ENCODE measurements at regions not wholly inside any gene's neighbourhood (a gene's known extent, or its start where the extent isn't known, plus 50 kb on each side); places are given as distances from the start of the nearest gene placed in this dataset.

DNA sequence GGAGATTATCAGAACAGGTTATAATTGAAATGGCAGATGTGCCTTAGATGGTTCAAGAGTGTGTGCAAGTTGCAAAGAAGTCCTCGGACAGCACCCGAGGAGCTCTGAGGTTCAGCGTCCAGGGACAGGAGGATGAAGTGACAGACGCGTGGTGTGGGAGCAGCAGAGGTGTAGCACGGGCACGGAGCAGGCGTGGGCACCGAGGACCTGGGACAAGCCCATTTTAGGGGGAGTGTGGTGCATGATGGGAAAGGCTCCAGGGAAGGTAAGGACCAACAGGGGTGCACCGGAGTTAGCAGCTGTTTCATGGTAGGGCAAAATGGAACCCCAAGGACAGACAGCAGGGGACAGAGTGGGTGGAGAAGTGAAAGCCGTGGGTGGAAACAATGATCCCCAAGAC, 56.3 kb upstream of the BACE2 start (continued):
- TF ChIP-seq, protein P1, sequence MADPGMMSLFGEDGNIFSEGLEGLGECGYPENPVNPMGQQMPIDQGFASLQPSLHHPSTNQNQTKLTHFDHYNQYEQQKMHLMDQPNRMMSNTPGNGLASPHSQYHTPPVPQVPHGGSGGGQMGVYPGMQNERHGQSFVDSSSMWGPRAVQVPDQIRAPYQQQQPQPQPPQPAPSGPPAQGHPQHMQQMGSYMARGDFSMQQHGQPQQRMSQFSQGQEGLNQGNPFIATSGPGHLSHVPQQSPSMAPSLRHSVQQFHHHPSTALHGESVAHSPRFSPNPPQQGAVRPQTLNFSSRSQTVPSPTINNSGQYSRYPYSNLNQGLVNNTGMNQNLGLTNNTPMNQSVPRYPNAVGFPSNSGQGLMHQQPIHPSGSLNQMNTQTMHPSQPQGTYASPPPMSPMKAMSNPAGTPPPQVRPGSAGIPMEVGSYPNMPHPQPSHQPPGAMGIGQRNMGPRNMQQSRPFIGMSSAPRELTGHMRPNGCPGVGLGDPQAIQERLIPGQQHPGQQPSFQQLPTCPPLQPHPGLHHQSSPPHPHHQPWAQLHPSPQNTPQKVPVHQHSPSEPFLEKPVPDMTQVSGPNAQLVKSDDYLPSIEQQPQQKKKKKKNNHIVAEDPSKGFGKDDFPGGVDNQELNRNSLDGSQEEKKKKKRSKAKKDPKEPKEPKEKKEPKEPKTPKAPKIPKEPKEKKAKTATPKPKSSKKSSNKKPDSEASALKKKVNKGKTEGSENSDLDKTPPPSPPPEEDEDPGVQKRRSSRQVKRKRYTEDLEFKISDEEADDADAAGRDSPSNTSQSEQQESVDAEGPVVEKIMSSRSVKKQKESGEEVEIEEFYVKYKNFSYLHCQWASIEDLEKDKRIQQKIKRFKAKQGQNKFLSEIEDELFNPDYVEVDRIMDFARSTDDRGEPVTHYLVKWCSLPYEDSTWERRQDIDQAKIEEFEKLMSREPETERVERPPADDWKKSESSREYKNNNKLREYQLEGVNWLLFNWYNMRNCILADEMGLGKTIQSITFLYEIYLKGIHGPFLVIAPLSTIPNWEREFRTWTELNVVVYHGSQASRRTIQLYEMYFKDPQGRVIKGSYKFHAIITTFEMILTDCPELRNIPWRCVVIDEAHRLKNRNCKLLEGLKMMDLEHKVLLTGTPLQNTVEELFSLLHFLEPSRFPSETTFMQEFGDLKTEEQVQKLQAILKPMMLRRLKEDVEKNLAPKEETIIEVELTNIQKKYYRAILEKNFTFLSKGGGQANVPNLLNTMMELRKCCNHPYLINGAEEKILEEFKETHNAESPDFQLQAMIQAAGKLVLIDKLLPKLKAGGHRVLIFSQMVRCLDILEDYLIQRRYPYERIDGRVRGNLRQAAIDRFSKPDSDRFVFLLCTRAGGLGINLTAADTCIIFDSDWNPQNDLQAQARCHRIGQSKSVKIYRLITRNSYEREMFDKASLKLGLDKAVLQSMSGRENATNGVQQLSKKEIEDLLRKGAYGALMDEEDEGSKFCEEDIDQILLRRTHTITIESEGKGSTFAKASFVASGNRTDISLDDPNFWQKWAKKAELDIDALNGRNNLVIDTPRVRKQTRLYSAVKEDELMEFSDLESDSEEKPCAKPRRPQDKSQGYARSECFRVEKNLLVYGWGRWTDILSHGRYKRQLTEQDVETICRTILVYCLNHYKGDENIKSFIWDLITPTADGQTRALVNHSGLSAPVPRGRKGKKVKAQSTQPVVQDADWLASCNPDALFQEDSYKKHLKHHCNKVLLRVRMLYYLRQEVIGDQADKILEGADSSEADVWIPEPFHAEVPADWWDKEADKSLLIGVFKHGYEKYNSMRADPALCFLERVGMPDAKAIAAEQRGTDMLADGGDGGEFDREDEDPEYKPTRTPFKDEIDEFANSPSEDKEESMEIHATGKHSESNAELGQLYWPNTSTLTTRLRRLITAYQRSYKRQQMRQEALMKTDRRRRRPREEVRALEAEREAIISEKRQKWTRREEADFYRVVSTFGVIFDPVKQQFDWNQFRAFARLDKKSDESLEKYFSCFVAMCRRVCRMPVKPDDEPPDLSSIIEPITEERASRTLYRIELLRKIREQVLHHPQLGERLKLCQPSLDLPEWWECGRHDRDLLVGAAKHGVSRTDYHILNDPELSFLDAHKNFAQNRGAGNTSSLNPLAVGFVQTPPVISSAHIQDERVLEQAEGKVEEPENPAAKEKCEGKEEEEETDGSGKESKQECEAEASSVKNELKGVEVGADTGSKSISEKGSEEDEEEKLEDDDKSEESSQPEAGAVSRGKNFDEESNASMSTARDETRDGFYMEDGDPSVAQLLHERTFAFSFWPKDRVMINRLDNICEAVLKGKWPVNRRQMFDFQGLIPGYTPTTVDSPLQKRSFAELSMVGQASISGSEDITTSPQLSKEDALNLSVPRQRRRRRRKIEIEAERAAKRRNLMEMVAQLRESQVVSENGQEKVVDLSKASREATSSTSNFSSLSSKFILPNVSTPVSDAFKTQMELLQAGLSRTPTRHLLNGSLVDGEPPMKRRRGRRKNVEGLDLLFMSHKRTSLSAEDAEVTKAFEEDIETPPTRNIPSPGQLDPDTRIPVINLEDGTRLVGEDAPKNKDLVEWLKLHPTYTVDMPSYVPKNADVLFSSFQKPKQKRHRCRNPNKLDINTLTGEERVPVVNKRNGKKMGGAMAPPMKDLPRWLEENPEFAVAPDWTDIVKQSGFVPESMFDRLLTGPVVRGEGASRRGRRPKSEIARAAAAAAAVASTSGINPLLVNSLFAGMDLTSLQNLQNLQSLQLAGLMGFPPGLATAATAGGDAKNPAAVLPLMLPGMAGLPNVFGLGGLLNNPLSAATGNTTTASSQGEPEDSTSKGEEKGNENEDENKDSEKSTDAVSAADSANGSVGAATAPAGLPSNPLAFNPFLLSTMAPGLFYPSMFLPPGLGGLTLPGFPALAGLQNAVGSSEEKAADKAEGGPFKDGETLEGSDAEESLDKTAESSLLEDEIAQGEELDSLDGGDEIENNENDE (IDR thresholded peaks at IDR 0.05; ENCODE audit: insufficient replicate concordance, low read length), result no peak
- TF ChIP-seq KDM5A (IDR thresholded peaks at IDR 0.05; ENCODE audit: low read length), result no peak
- no peak for TF ChIP-seq TAF1 (IDR thresholded peaks at IDR 0.05; ENCODE audit: low read depth, low read length)
- TF ChIP-seq TCF12 (IDR thresholded peaks at IDR 0.05; ENCODE audit: low read depth, low read length), result no peak
- TF ChIP-seq RAD21 (IDR thresholded peaks at IDR 0.05 in 1 of 2, conservative IDR thresholded peaks at IDR 0.05 in 1 of 2; ENCODE audit: low read depth in 2 of 2, low read length in 2 of 2), result no peak
- TF ChIP-seq JUND (IDR thresholded peaks at IDR 0.05; ENCODE audit: low read length), result no peak

Data from H1 (cell line).